DLD1 (cell line): ENCODE measurements at regions not wholly inside any gene's neighbourhood (a gene's known extent, or its start where the extent isn't known, plus 50 kb on each side); places are given as distances from the start of the nearest gene placed in this dataset.
"Not testable (repeated sequence)": the region's sequence is repeated elsewhere in the genome, so short reads cannot be mapped to it uniquely, and the experiment has no call there.

Source experiments
- in situ Hi-C: cut with HindIII; loops from 2 replicates; pipeline ENCODE4 v1.10.0; 2017; ENCODE audit warnings: low sequenced_read_pairs

- in situ Hi-C loops: not testable (repeated sequence)
Measured at GRCh38 chr10:45056806-45057205, 56.1 kb downstream of the ZNF22 start.

- in situ Hi-C loops: no loop called here
Measured at GRCh38 chr10:45058580-45058979, 57.9 kb downstream of the ZNF22 start.

- in situ Hi-C loops: no loop called here
Measured at GRCh38 chr10:45058992-45059561, 58.4 kb downstream of the ZNF22 start.

GRCh38 chr10:45059632-45060031 is 58.9 kb downstream of the ZNF22 start:
- in situ Hi-C loops: no loop called here

- in situ Hi-C loops: no loop called here
Measured at GRCh38 chr10:45061982-45062381, 61.3 kb downstream of the ZNF22 start.

- in situ Hi-C loops: no loop called here
Measured at GRCh38 chr10:45063591-45064231, 63.0 kb downstream of the ZNF22 start.

- in situ Hi-C loops: no loop called here
Measured at GRCh38 chr10:45064998-45065397, 64.3 kb downstream of the ZNF22 start.

- in situ Hi-C loops: no loop called here
Measured at GRCh38 chr10:45071043-45071813, 70.5 kb downstream of the ZNF22 start.

- in situ Hi-C loops: no loop called here
Measured at GRCh38 chr10:45075216-45075615, 74.5 kb downstream of the ZNF22 start.

- in situ Hi-C loops: no loop called here
Measured at GRCh38 chr10:45075826-45076380, 75.2 kb downstream of the ZNF22 start.

GRCh38 chr10:45076891-45077290 is 76.2 kb downstream of the ZNF22 start:
- in situ Hi-C loops: no loop called here

- in situ Hi-C loops: no loop called here
Measured at GRCh38 chr10:45080331-45080730, 79.6 kb downstream of the ZNF22 start.

- in situ Hi-C loops: no loop called here
Measured at GRCh38 chr10:45082176-45082575, 81.5 kb downstream of the ZNF22 start.

- in situ Hi-C loops: no loop called here
Measured at GRCh38 chr10:45091968-45092367, 91.2 kb downstream of the ZNF22 start.

GRCh38 chr10:45093945-45094344 is 93.2 kb downstream of the ZNF22 start:
- in situ Hi-C loops: no loop called here

GRCh38 chr10:45095286-45095685 is 94.6 kb downstream of the ZNF22 start:
- in situ Hi-C loops: no loop called here

GRCh38 chr10:45096001-45096400 is 95.3 kb downstream of the ZNF22 start:
- in situ Hi-C loops: no loop called here

GRCh38 chr10:45100429-45100828 is 99.7 kb downstream of the ZNF22 start:
- in situ Hi-C loops: no loop called here

- in situ Hi-C loops: no loop called here
Measured at GRCh38 chr10:45104674-45105073, 104.0 kb downstream of the ZNF22 start.

GRCh38 chr10:45105309-45105708 is 104.6 kb downstream of the ZNF22 start:
- in situ Hi-C loops: not testable (repeated sequence)

GRCh38 chr10:45106236-45106856 is 105.6 kb downstream of the ZNF22 start:
- in situ Hi-C loops: no loop called here
